Activated CD4-positive, alpha-beta memory T cell treated with anti-CD3 and anti-CD28 coated beads, Interleukin-2, amount 10 ng/mL, durations not matched to agents 7 days and 5 days (primary cell): ENCODE measurements at regions not wholly inside any gene's neighbourhood (a gene's known extent, or its start where the extent isn't known, plus 50 kb on each side); places are given as distances from the start of the nearest gene placed in this dataset.
A peak's percentile ranks its signal among the peaks of the same experiment; 100 is the strongest.
"Not testable (repeated sequence)": the region's sequence is repeated elsewhere in the genome, so short reads cannot be mapped to it uniquely, and the experiment has no call there.

Source experiments
- CTCF ChIA-PET: fragments of 350-600 bp; sonication (Branson Sonifier 250); formaldehyde crosslinking; loops from one replicate; lab custom pipeline; 2021; ENCODE audit warnings: antibody characterized with exemption, inconsistent platforms; lab: Charles Lee
- POLR2A ChIA-PET: fragments of 350-600 bp; sonication (Branson Sonifier 250); formaldehyde crosslinking; loops from one replicate; lab custom pipeline; 2021; ENCODE audit warnings: antibody characterized with exemption; lab: Charles Lee
- DNase-seq: peaks from one replicate; pipeline ENCODE4 v3.0.0-alpha.2; 2020
- H3K27ac Mint-ChIP-seq: one replicate; pipeline ENCODE4 v1.8.0; 2021; ENCODE audit warnings: mild to moderate bottlenecking, mixed read lengths
- H3K27me3 Mint-ChIP-seq: one replicate; pipeline ENCODE4 v1.8.0; 2021; ENCODE audit warnings: mixed read lengths
- H3K36me3 Mint-ChIP-seq: one replicate; pipeline ENCODE4 v1.8.0; 2021; ENCODE audit warnings: low read depth, mixed read lengths
- H3K4me1 Mint-ChIP-seq: one replicate; pipeline ENCODE4 v1.8.0; 2021; ENCODE audit warnings: mixed read lengths
- H3K4me3 Mint-ChIP-seq: one replicate; pipeline ENCODE4 v1.8.0; 2021; ENCODE audit warnings: mild to moderate bottlenecking, mixed read lengths
- H3K9me3 Mint-ChIP-seq: one replicate; pipeline ENCODE4 v1.8.0; 2021; ENCODE audit warnings: mixed read lengths

DNA sequence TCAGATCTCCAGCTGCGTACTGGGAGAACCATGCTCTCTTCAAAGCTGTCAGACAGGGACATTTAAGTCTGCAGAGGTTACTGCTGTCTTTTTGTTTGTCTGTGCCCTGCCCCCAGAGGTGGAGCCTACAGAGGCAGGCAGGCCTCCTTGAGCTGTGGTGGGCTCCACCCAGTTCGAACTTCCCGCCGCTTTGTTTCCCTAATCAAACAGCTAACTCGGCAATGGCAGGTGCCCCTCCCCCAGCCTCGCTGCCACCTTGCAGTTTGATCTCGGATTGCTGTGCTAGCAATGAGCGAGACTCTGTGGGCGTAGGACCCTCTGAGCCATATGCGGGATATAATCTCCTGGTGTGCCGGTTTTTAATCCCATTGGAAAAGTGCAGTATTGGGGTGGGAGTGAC lies 387.1 kb downstream of the MLLT3 start:
- H3K27me3 Mint-ChIP-seq, CTCF ChIA-PET, POLR2A ChIA-PET, H3K4me3 Mint-ChIP-seq: not testable (repeated sequence)
- Mint-ChIP-seq H3K9me3 (peaks cover 30% of the 10 kb centered on the region), H3K4me1 (peaks cover 29% of the 10 kb centered on the region), H3K27ac (peak overlapping the region; percentile 31), H3K36me3 (peaks cover 40% of the 10 kb centered on the region)
- DNase-seq = peak; percentile 59

DNA sequence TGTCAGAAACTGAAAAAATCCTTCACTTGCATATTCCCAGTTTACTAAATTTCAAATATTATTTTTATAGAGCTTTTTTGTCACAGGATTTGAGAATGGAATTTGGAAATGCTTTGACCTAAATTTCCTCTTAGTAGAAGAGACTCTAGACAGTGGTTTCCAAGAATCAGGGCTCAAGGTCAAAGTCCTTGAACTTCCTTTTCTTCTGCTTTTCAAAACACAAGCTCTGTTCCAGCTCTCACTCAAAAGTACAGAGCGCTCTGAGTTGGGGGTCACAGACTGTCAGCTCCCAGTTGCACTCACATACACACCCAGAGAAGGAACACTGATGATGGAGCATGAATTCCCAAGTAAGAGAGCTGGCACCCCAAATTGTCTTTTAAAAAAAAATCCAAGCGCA lies 394.2 kb downstream of the MLLT3 start:
- CTCF ChIA-PET = no interaction called here
- H3K27ac Mint-ChIP-seq = no peak overlapping the region
- no peaks in the 10 kb centered on the region for H3K27me3 Mint-ChIP-seq
- H3K4me3 Mint-ChIP-seq = no peak overlapping the region
- POLR2A ChIA-PET = interaction anchor here (0.7 to 2.2 kb wide), 2 partner anchors 18 to 20 kb away, joined by 3 to 4 read pairs; no protein-coding TSS in a partner anchor
- DNase-seq = no peak
- peaks cover 23% of the 10 kb centered on the region for H3K9me3 Mint-ChIP-seq
- H3K36me3 Mint-ChIP-seq = peaks cover 22% of the 10 kb centered on the region
- H3K4me1 Mint-ChIP-seq = peaks cover 40% of the 10 kb centered on the region

GRCh38 chr9:20227166-20227874 lies 395.0 kb downstream of the MLLT3 start:
- H3K4me3 Mint-ChIP-seq = no peak overlapping the region
- DNase-seq = no peak
- H3K9me3 Mint-ChIP-seq = peaks cover 20% of the 10 kb centered on the region
- no peak overlapping the region for H3K27ac Mint-ChIP-seq
- peaks cover 40% of the 10 kb centered on the region for H3K4me1 Mint-ChIP-seq
- H3K27me3 Mint-ChIP-seq = no peaks in the 10 kb centered on the region
- CTCF ChIA-PET = no interaction called here
- H3K36me3 Mint-ChIP-seq = peaks cover 16% of the 10 kb centered on the region
- POLR2A ChIA-PET = interaction anchor here (0.9 to 2.2 kb wide), 2 partner anchors 13 to 17 kb away, joined by 3 to 4 read pairs; no protein-coding TSS in a partner anchor

DNA sequence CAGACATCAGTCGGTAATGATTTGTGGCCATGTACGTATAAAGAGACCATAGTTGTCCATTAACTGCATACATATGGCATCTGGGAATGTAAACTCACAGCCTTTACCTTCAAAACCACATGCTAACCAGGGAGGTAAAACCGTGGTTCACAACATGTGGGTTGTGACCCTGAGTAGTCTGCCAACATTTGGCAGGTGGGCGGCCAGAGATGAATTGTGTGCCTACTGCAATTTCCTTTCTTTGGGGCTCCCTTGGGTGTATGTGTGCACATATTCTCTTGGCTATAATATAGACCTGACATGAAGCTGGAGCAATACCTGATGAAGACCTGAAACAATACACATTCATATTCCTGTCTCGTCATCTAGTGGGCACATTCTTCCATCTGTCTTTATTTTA lies 396.0 kb downstream of the MLLT3 start:
- H3K36me3 Mint-ChIP-seq = peaks cover 14% of the 10 kb centered on the region
- H3K4me3 Mint-ChIP-seq = no peak overlapping the region
- ChIA-PET POLR2A (no interaction called here), CTCF (interaction anchor here (0.7 kb wide), 1 partner anchor 16 kb away, joined by 3 read pairs; no protein-coding TSS in a partner anchor)
- no peak overlapping the region for H3K27ac Mint-ChIP-seq
- H3K27me3 Mint-ChIP-seq = no peaks in the 10 kb centered on the region
- H3K9me3 Mint-ChIP-seq = peaks cover 18% of the 10 kb centered on the region
- peaks cover 43% of the 10 kb centered on the region for H3K4me1 Mint-ChIP-seq
- no peak for DNase-seq

GRCh38 chr9:20225826-20226225 lies 396.5 kb downstream of the MLLT3 start:
- POLR2A ChIA-PET = no interaction called here
- CTCF ChIA-PET = interaction anchor here (0.7 kb wide), 1 partner anchor 17 kb away, joined by 3 read pairs; no protein-coding TSS in a partner anchor

DNA sequence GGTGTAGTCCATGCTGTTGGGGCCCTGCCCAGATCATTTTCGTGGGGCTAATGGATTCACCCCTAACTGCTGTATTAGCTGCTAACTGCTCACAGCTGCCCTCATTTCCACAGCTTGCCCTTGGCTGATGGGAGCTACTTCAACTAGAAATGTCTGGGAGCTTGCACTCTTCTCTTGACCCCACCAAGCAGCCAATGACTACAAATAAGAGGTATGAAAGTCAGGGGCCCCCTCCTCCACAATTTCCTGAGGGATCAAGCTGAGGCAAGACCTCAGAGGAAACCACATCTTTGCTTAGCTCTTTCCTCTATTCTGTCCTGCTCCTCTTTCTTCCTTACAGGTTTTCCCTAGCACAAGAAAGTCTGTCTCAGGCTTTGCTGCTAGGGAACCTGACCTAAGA lies 397.5 kb downstream of the MLLT3 start:
- POLR2A ChIA-PET = no interaction called here
- CTCF ChIA-PET = no interaction called here

More at GRCh38 chr9:20225826-20226225, 396.5 kb downstream of the MLLT3 start:
- no peaks in the 10 kb centered on the region for H3K27me3 Mint-ChIP-seq
- H3K9me3 Mint-ChIP-seq = peaks cover 16% of the 10 kb centered on the region
- DNase-seq = no peak
- no peak overlapping the region for H3K27ac Mint-ChIP-seq
- H3K4me3 Mint-ChIP-seq = no peak overlapping the region
- H3K36me3 Mint-ChIP-seq = peaks cover 13% of the 10 kb centered on the region
- peaks cover 48% of the 10 kb centered on the region for H3K4me1 Mint-ChIP-seq

GRCh38 chr9:20220286-20220685 lies 402.0 kb downstream of the MLLT3 start:
- no peak for DNase-seq

More for the DNA sequence above, 397.5 kb downstream of the MLLT3 start:
- Mint-ChIP-seq H3K4me3 (no peak overlapping the region), H3K36me3 (peaks cover 13% of the 10 kb centered on the region), H3K27ac (no peak overlapping the region), H3K9me3 (peaks cover 14% of the 10 kb centered on the region), H3K27me3 (no peaks in the 10 kb centered on the region), H3K4me1 (peaks cover 48% of the 10 kb centered on the region)
- no peak for DNase-seq

DNA sequence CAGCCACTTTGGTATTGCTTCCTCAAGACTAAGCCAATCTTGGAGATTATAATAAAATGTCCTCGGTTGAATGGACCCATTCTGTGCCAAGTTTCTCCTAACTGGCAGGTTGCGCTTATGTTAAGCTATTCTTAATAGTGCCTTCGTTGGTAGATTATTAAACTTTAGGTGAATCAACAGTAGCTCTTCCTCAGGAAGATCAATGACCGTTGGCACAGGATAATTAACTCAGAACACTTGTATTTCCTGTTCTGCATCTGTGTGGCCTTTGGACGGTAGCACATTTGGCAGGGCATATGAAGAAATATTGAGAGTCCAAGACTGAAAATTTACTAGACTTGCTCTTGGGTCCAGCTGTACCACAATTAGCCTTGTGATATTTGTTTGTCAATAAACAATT lies 402.9 kb downstream of the MLLT3 start:
- ChIA-PET POLR2A (interaction anchor here (1.3 kb wide), 1 partner anchor 10 kb away, joined by 4 read pairs; no protein-coding TSS in a partner anchor), CTCF (no interaction called here)
- H3K9me3 Mint-ChIP-seq = peaks cover 17% of the 10 kb centered on the region
- no peak overlapping the region for H3K27ac Mint-ChIP-seq
- H3K36me3 Mint-ChIP-seq = peaks cover 17% of the 10 kb centered on the region
- H3K4me1 Mint-ChIP-seq = peaks cover 17% of the 10 kb centered on the region
- no peak for DNase-seq
- no peaks in the 10 kb centered on the region for H3K27me3 Mint-ChIP-seq
- no peak overlapping the region for H3K4me3 Mint-ChIP-seq

More at GRCh38 chr9:20220286-20220685, 402.0 kb downstream of the MLLT3 start:
- ChIA-PET CTCF (no interaction called here), POLR2A (no interaction called here)
- Mint-ChIP-seq H3K36me3 (peaks cover 12% of the 10 kb centered on the region), H3K4me1 (peaks cover 25% of the 10 kb centered on the region), H3K27ac (no peak overlapping the region), H3K9me3 (peaks cover 13% of the 10 kb centered on the region), H3K27me3 (no peaks in the 10 kb centered on the region), H3K4me3 (no peak overlapping the region)

DNA sequence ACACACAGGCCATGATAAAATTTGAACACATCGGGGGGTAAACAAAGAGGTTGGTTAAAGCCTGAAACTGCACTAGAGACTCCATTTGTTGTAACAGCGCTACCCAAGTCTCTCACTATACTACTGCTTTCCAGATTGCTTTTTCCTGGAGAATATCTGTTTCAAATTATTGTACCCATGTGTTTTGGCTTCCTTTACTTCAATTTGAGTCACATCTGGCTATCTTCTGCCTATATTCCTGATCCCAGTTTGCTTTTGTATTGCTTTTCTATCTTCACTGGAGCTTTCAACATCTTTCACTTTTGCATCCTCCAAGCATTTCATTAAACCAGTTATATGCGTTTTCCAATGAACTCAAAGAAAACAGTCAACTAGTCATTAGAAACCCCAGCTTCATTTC lies 404.7 kb downstream of the MLLT3 start:
- H3K27ac Mint-ChIP-seq = no peak overlapping the region
- ChIA-PET POLR2A (interaction anchor here (0.9 kb wide), 1 partner anchor 405 kb away, joined by 3 read pairs; the partner anchor contains the start of gene MLLT3), CTCF (no interaction called here)
- H3K4me1 Mint-ChIP-seq = peaks cover 10% of the 10 kb centered on the region
- no peaks in the 10 kb centered on the region for H3K27me3 Mint-ChIP-seq
- no peak overlapping the region for H3K4me3 Mint-ChIP-seq
- DNase-seq = no peak
- peaks cover 18% of the 10 kb centered on the region for H3K36me3 Mint-ChIP-seq
- peaks cover 17% of the 10 kb centered on the region for H3K9me3 Mint-ChIP-seq

- Mint-ChIP-seq H3K27ac (no peak overlapping the region), H3K27me3 (no peaks in the 10 kb centered on the region), H3K36me3 (peaks cover 12% of the 10 kb centered on the region), H3K9me3 (peaks cover 15% of the 10 kb centered on the region), H3K4me3 (no peak overlapping the region), H3K4me1 (peaks cover 8% of the 10 kb centered on the region)
- POLR2A ChIA-PET = interaction anchor here (0.9 to 1.0 kb wide), 2 partner anchors 18 to 406 kb away, joined by 3 read pairs; partner anchors contain the start of gene MLLT3
- CTCF ChIA-PET = no interaction called here
- DNase-seq = no peak
Measured at GRCh38 chr9:20216438-20216837, 405.9 kb downstream of the MLLT3 start.

GRCh38 chr9:20215552-20215951 lies 406.7 kb downstream of the MLLT3 start:
- no peak overlapping the region for H3K27ac Mint-ChIP-seq
- ChIA-PET POLR2A (interaction anchor here (1.0 kb wide), 1 partner anchor 19 kb away, joined by 3 read pairs; no protein-coding TSS in a partner anchor), CTCF (no interaction called here)
- no peak for DNase-seq
- peaks cover 12% of the 10 kb centered on the region for H3K36me3 Mint-ChIP-seq
- peaks cover 8% of the 10 kb centered on the region for H3K4me1 Mint-ChIP-seq
- H3K27me3 Mint-ChIP-seq = no peaks in the 10 kb centered on the region
- peaks cover 13% of the 10 kb centered on the region for H3K9me3 Mint-ChIP-seq
- H3K4me3 Mint-ChIP-seq = no peak overlapping the region

- peaks cover 33% of the 10 kb centered on the region for H3K4me1 Mint-ChIP-seq
- no peaks in the 10 kb centered on the region for H3K27me3 Mint-ChIP-seq
- ChIA-PET POLR2A (no interaction called here), CTCF (no interaction called here)
- no peak overlapping the region for H3K27ac Mint-ChIP-seq
- H3K4me3 Mint-ChIP-seq = no peak overlapping the region
- DNase-seq = no peak
- peaks cover 13% of the 10 kb centered on the region for H3K9me3 Mint-ChIP-seq
- H3K36me3 Mint-ChIP-seq = peaks cover 12% of the 10 kb centered on the region
Measured at GRCh38 chr9:20212806-20213205, 409.5 kb downstream of the MLLT3 start.
